Lower leg skin (tissue), 3 donors: ENCODE measurements at regions not wholly inside any gene's neighbourhood (a gene's known extent, or its start where the extent isn't known, plus 50 kb on each side); places are given as distances from the start of the nearest gene placed in this dataset.

Source experiments
- POLR2A ChIP-seq, 2 donors: fragments of 450-650 bp; IDR thresholded peaks; one replicate each; pipeline ENCODE4 v1.6.1; 2016 to 2017; ENCODE audit warnings: antibody characterized with exemption in 2 of 2, mild to moderate bottlenecking in 1 of 2, moderate library complexity in 1 of 2
- TF ChIP-seq, protein P1 (sequence below), 3 donors: fragments of 450-650 bp; IDR thresholded peaks; one replicate each; pipeline ENCODE4 v1.5.1; 2016; ENCODE audit warnings: antibody characterized with exemption in 3 of 3, mild to moderate bottlenecking in 3 of 3, moderate library complexity in 2 of 3

GRCh38 chr2:23314687-23315086, 70.3 kb upstream of the KLHL29 start:
- TF ChIP-seq, protein P1, sequence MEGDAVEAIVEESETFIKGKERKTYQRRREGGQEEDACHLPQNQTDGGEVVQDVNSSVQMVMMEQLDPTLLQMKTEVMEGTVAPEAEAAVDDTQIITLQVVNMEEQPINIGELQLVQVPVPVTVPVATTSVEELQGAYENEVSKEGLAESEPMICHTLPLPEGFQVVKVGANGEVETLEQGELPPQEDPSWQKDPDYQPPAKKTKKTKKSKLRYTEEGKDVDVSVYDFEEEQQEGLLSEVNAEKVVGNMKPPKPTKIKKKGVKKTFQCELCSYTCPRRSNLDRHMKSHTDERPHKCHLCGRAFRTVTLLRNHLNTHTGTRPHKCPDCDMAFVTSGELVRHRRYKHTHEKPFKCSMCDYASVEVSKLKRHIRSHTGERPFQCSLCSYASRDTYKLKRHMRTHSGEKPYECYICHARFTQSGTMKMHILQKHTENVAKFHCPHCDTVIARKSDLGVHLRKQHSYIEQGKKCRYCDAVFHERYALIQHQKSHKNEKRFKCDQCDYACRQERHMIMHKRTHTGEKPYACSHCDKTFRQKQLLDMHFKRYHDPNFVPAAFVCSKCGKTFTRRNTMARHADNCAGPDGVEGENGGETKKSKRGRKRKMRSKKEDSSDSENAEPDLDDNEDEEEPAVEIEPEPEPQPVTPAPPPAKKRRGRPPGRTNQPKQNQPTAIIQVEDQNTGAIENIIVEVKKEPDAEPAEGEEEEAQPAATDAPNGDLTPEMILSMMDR (IDR thresholded peaks at IDR 0.05), result no peak
- no peak for TF ChIP-seq POLR2A (IDR thresholded peaks at IDR 0.05)
